ENCODE measurements at regions not wholly inside any gene's neighbourhood (a gene's known extent, or its start where the extent isn't known, plus 50 kb on each side); places are given as distances from the start of the nearest gene placed in this dataset.
"Not testable (repeated sequence)": the region's sequence is repeated elsewhere in the genome, so short reads cannot be mapped to it uniquely, and the experiment has no call there.

- Mint-ChIP-seq H3K36me3 (peaks cover 2% of the 10 kb centered on the region), H3K4me3 (peak overlapping the region in 3 of 4 donors; percentile 36 to 93 (median 73)), H3K27ac (peak overlapping the region; percentile 50 to 88 (median 59)), H3K9me3 (no peaks in the 10 kb centered on the region), H3K27me3 (no peaks in the 10 kb centered on the region), H3K4me1 (peaks cover 39 to 56% (median 48%) of the 10 kb centered on the region in 3 donors)
Measured at GRCh38 chr2:136284226-136285119, 166.5 kb upstream of the CXCR4 start.

DNA sequence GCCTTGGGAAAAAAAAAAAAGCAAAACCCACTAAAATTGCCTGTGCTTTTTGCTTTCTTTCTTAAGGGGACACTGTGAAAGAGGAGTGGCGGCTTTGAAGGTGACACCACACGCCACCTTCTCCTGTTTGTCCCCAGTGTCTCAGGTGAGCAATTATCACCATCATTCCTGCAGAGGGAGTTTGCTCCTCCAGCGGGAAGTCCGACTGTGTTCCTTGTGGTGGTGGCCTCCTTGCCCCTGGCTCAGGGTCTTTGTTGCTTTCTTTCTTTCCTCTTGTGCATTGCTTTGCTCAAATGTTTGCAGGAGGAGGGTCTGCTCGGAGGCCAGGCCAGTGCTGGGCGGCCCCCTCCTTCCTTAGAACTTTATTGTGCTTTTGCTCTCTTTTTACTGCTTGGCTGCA, 164.3 kb upstream of the CXCR4 start:
- H3K27ac Mint-ChIP-seq: peak overlapping the region in 1 of 3 donors; percentile 92
- H3K27me3 Mint-ChIP-seq: no peaks in the 10 kb centered on the region
- peaks cover 42 to 54% (median 52%) of the 10 kb centered on the region in 3 donors for H3K4me1 Mint-ChIP-seq
- H3K9me3 Mint-ChIP-seq: no peaks in the 10 kb centered on the region
- H3K4me3 Mint-ChIP-seq: no peak overlapping the region
- H3K36me3 Mint-ChIP-seq: peaks cover 2% of the 10 kb centered on the region

GRCh38 chr2:136281281-136282114, 163.5 kb upstream of the CXCR4 start:
- no peaks in the 10 kb centered on the region for H3K9me3 Mint-ChIP-seq
- H3K27ac Mint-ChIP-seq: peak overlapping the region in 2 of 3 donors; percentile 78 to 92
- peaks cover 40 to 51% (median 50%) of the 10 kb centered on the region in 3 donors for H3K4me1 Mint-ChIP-seq
- H3K36me3 Mint-ChIP-seq: peaks cover 2% of the 10 kb centered on the region
- H3K27me3 Mint-ChIP-seq: no peaks in the 10 kb centered on the region
- H3K4me3 Mint-ChIP-seq: no peak overlapping the region

GRCh38 chr2:136266346-136266745, 148.4 kb upstream of the CXCR4 start:
- H3K4me3 Mint-ChIP-seq, H3K4me1 Mint-ChIP-seq, H3K9me3 Mint-ChIP-seq, H3K36me3 Mint-ChIP-seq, H3K27me3 Mint-ChIP-seq, H3K27ac Mint-ChIP-seq: not testable (repeated sequence)

DNA sequence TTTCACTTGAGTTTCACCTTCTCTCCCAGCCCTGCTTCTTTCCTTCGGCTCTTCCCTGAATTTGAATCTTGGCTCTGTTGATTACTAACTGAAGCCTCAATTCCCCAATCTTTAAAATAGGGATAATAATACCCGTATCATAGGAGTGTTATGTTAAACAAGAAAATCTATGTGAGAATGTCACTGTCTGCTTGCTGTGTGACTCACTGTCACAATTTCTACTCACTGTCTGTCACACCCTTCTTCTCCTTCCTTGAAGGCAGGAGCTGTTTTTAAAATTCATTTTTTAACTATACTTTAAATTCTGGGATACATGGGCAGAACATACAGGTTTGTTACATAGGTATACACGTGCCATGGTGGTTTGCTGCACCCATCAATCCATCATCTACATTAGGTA, 141.6 kb upstream of the CXCR4 start:
- peaks cover 0 to 4% (median 0%) of the 10 kb centered on the region in 3 donors for H3K9me3 Mint-ChIP-seq
- no peaks in the 10 kb centered on the region for H3K36me3 Mint-ChIP-seq
- no peaks in the 10 kb centered on the region for H3K27me3 Mint-ChIP-seq
- H3K4me1 Mint-ChIP-seq: peaks cover 31 to 47% (median 32%) of the 10 kb centered on the region in 3 donors
- H3K4me3 Mint-ChIP-seq: no peak overlapping the region
- peak overlapping the region in 2 of 3 donors; percentile 1 to 9 for H3K27ac Mint-ChIP-seq

GRCh38 chr2:136257893-136258292, 139.9 kb upstream of the CXCR4 start:
- H3K27me3 Mint-ChIP-seq: no peaks in the 10 kb centered on the region
- H3K4me1 Mint-ChIP-seq: peaks cover 44 to 62% (median 46%) of the 10 kb centered on the region in 3 donors
- H3K36me3 Mint-ChIP-seq: no peaks in the 10 kb centered on the region
- no peaks in the 10 kb centered on the region for H3K9me3 Mint-ChIP-seq
- no peak overlapping the region for H3K4me3 Mint-ChIP-seq
- peak overlapping the region in 2 of 3 donors; percentile 10 to 94 for H3K27ac Mint-ChIP-seq

DNA sequence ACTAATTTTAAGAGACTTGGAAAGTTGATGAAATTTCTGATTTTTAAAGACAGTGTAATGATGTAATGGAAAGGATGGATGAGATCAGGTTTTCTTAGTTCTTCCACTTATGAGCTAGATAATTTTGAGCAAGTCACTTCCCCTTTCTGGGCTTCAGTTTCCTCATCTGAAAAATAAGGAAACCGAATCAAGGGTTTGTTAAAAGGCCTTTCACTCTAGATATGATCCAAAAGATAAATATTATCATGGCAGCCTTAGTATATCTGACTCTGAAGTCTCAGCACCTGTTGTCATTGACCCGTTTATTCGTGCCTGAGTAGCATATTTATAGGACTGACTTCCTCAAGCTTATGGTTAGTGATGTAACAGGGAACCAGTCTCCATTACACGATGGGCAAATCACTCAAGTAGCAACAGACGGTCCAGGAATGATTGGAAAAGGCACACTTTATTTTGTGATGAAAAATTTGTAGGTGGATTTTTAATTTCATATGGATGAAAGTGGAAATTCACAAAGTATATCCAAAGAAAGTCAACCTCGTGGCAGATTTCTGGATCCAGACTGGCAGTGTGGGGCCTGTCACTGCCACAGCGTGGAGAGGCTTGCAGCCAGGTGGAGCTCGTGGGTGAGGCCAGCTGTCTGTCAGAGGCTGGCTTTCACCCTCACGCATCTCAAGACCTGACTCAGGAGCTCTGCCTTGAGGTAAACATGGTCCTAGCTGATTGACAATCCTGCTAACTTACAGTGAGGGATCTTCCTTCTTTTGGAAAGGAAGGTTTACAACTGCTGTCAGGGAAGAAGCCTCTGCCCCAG, 137.9 kb upstream of the CXCR4 start:
- Mint-ChIP-seq H3K4me1 (peaks cover 46 to 65% (median 51%) of the 10 kb centered on the region in 3 donors), H3K36me3 (no peaks in the 10 kb centered on the region), H3K9me3 (no peaks in the 10 kb centered on the region), H3K27ac (peak overlapping the region; percentile 79 to 89 (median 89)), H3K4me3 (peak overlapping the region in 3 of 4 donors; percentile 28 to 72 (median 61)), H3K27me3 (no peaks in the 10 kb centered on the region)

DNA sequence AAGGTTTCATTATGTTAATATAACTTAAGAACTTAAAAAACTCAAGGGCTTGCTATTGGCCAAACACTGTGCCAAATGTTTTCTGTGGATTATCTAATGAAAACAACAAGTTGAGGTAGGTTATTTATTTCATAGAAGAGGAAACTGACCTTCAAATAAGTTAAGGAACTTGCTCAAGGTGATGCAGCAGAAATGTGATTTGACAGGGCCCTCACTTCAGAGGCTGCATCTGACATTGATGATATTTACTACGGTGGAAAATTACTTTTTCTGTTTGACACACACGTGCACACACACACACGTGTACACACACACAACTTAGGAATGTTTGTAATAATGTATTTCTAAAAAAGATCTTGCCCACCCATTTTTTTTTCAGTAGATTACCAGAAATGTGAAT, 137.2 kb upstream of the CXCR4 start:
- Mint-ChIP-seq H3K9me3 (no peaks in the 10 kb centered on the region), H3K4me3 (peak overlapping the region in 3 of 4 donors; percentile 28 to 84 (median 72)), H3K36me3 (no peaks in the 10 kb centered on the region), H3K27ac (peak overlapping the region; percentile 79 to 89 (median 89)), H3K4me1 (peaks cover 51 to 65% (median 52%) of the 10 kb centered on the region in 3 donors), H3K27me3 (no peaks in the 10 kb centered on the region)

- Mint-ChIP-seq H3K9me3 (no peaks in the 10 kb centered on the region), H3K27me3 (no peaks in the 10 kb centered on the region), H3K36me3 (no peaks in the 10 kb centered on the region), H3K4me3 (peak overlapping the region in 3 of 4 donors; percentile 19 to 84 (median 28)), H3K4me1 (peaks cover 51 to 65% (median 52%) of the 10 kb centered on the region in 3 donors), H3K27ac (peak overlapping the region; percentile 79 to 89 (median 89))
Measured at GRCh38 chr2:136254681-136255080, 136.7 kb upstream of the CXCR4 start.

- no peaks in the 10 kb centered on the region for H3K27me3 Mint-ChIP-seq
- peak overlapping the region in 2 of 4 donors; percentile 10 to 85 for H3K4me3 Mint-ChIP-seq
- no peaks in the 10 kb centered on the region for H3K9me3 Mint-ChIP-seq
- no peaks in the 10 kb centered on the region for H3K36me3 Mint-ChIP-seq
- peak overlapping the region; percentile 53 to 88 (median 55) for H3K27ac Mint-ChIP-seq
- peaks cover 47 to 55% (median 48%) of the 10 kb centered on the region in 3 donors for H3K4me1 Mint-ChIP-seq
Measured at GRCh38 chr2:136253288-136254004, 135.5 kb upstream of the CXCR4 start.

GRCh38 chr2:136251885-136252585, 134.1 kb upstream of the CXCR4 start:
- Mint-ChIP-seq H3K27ac (no peak overlapping the region), H3K4me1 (peaks cover 43 to 54% (median 44%) of the 10 kb centered on the region in 3 donors), H3K4me3 (no peak overlapping the region), H3K27me3 (no peaks in the 10 kb centered on the region), H3K36me3 (peaks cover 3% of the 10 kb centered on the region), H3K9me3 (no peaks in the 10 kb centered on the region)

DNA sequence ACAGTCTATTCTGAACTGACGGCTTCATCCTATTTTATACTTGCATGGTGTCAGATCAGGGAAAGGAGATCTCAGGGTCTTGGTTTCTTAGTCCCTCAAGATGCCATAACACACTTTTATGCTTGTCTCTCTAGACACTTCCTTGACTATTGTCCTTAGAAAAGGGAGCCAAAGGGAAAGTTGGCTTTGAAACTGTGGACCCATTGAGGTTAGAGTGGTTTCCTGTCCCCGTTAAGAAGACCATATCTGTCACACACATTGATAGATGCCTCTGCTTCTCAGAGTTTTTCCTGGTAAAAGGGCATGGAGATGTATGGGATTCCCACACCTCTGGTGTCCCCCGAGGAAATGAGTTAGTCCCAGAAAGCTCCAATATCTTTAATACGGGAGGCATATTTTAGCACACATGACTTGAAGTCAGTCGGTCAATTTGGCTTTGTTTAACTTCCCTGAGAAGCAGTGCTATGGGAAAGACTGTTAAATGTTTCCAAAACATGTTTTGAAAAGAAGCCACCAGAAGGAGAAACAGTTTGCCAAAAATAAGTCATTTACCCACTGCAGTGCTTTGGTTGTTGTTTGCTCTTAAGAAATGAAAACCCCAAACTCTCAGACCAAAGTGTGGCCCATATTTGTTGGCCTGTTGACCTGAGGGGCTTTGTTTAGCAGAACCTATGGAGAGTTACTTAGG, 133.4 kb upstream of the CXCR4 start:
- peaks cover 3% of the 10 kb centered on the region for H3K36me3 Mint-ChIP-seq
- H3K4me1 Mint-ChIP-seq: peaks cover 42 to 48% (median 42%) of the 10 kb centered on the region in 3 donors
- H3K27ac Mint-ChIP-seq: no peak overlapping the region
- H3K27me3 Mint-ChIP-seq: no peaks in the 10 kb centered on the region
- H3K9me3 Mint-ChIP-seq: no peaks in the 10 kb centered on the region
- H3K4me3 Mint-ChIP-seq: no peak overlapping the region

GRCh38 chr2:136250131-136250530, 132.2 kb upstream of the CXCR4 start:
- H3K9me3 Mint-ChIP-seq: no peaks in the 10 kb centered on the region
- peaks cover 33 to 36% (median 34%) of the 10 kb centered on the region in 3 donors for H3K4me1 Mint-ChIP-seq
- H3K27me3 Mint-ChIP-seq: no peaks in the 10 kb centered on the region
- H3K36me3 Mint-ChIP-seq: peaks cover 3% of the 10 kb centered on the region
- H3K27ac Mint-ChIP-seq: no peak overlapping the region
- H3K4me3 Mint-ChIP-seq: no peak overlapping the region

Measured in IgD-negative memory B cell (primary cell).